ENCODE measurements at regions not wholly inside any gene's neighbourhood (a gene's known extent, or its start where the extent isn't known, plus 50 kb on each side); places are given as distances from the start of the nearest gene placed in this dataset.

DNA sequence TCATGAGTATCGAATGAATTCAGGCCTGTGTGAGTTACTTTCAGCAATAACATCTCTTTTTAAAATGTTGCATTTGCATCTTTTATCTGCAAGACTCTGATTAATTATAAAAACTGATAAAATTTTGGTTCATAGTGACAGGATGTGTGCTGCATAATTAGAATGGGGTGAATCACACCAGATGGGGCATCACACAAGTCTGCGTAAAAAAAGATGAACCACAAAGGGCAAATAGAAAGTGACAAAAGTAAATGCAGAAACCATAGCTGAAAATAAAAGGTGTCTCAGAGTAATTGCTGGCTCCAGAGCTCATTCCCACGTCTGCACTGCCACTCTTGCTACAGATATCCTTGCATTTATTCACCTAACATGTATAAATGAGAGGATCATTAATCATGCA, 131.1 kb downstream of the HS3ST1 start:
- TF ChIP-seq, protein P1, sequence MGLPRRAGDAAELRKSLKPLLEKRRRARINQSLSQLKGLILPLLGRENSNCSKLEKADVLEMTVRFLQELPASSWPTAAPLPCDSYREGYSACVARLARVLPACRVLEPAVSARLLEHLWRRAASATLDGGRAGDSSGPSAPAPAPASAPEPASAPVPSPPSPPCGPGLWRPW (IDR thresholded peaks at IDR 0.05) = no peak
- no peak for TF ChIP-seq CTCF (IDR thresholded peaks at IDR 0.05)
- no peak for TF ChIP-seq POLR2A (IDR thresholded peaks at IDR 0.05; ENCODE audit: low read length)
- TF ChIP-seq EP300 (IDR thresholded peaks at IDR 0.05) = no peak
- TF ChIP-seq RFX5 (IDR thresholded peaks at IDR 0.05) = no peak
- TF ChIP-seq HEYL (CRISPR knock-in tag; IDR thresholded peaks at IDR 0.05) = no peak
- TF ChIP-seq USF2 (IDR thresholded peaks at IDR 0.05) = no peak
- no peak for TF ChIP-seq MYC (IDR thresholded peaks at IDR 0.05; ENCODE audit: borderline replicate concordance, low read length)
- no peak for TF ChIP-seq REST (IDR thresholded peaks at IDR 0.05)
- no peak for TF ChIP-seq PHF8 (IDR thresholded peaks at IDR 0.05; ENCODE audit: borderline replicate concordance, low read depth)
- TF ChIP-seq POLR2AphosphoS2 (conservative IDR thresholded peaks at IDR 0.05; ENCODE audit: low read length) = no peak

Measured in A549 (cell line).